ENCODE measurements at regions not wholly inside any gene's neighbourhood (a gene's known extent, or its start where the extent isn't known, plus 50 kb on each side); places are given as distances from the start of the nearest gene placed in this dataset.
"Not testable (repeated sequence)": the region's sequence is repeated elsewhere in the genome, so short reads cannot be mapped to it uniquely, and the experiment has no call there.

DNA sequence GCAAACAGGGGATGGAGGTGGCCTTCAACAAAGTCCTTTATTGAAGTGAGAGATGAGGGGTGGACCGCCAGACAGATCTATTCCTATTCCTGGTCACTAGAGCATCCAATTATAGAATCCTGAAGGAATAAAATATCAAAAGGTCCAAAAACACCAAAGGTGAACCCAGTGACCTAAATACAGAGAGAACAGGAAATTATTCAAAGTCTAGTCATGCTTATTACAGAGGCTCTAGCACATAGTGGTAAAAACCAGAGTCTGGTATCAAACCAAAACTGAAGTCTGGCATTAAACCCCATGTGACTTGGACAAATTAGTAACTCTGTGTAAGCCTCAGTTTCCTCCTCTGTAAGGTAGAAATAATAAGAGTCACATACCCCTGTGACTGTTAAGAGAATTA lies 100.5 kb upstream of the SNX2 start:
- no peak for DNase-seq

DNA sequence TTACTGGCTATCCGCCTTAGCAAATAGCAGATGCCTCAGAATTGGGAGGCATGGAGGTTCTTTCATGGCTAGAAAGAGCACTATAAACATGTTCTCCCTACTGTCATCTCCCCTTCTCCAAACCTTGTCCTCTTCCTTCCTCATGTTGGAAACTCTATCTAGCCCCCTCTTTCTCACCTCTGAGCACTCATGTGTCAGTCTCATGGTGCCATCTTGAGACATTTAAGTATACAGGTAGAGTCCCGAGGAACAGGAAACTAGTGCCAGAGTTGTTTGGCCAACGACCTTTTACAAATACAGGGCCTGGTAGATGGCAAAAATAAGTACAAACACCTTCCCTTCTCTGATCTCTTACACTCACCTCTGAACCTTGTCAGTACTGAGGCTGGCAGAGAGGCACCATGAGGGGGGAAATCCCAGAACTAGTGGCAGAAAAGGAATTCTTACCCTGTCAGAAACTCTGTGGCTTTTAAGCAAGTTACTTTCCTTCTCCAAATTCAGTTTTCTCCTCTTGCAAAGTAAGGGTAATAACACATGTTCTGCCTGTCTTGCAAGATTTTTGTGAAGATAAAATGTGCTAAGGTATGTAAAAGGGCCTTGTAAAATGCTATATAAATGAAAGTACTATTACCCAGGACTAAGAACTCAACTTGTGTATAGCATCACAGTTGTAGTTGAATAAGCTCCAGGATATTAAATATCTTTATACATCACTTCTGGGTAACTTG lies 94.1 kb upstream of the SNX2 start:
- DNase-seq, result no peak

DNA sequence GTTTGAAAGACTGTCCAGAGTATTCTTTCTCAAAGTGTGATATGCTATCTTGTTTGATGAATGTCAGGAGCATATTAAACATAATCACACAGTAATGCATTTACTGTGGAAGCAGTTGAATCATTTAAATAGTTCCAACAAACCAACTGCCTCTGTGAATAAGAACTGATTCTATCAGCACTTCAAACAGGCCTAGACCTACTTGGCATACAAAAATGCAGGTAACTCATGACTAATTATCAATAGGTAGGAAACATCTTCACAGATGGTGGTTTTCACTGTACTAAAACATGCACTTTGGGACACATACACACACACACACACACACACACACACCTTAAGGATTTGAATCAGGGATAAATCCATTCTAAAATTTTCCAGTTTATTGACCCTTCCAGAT lies 91.2 kb upstream of the SNX2 start:
- DNase-seq, result no peak

DNA sequence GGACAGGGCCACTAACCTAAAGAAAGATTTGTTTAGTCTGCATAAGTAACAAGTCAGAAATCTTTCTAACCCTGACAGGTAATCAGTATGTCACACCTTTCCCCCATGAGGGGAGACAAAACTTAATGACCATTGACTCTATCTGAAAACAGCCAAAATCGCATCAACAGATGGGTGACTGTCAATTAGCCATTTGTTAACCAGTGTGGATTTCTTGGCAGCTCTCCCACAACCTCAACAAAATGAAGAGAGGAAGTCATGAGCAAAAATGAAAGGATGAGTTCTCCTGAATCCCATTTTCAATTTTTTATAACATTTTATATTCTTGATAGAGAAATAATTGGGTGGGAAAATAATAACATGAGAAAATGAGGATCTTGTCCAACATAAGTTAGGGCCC lies 84.6 kb upstream of the SNX2 start:
- no peak for DNase-seq

DNA sequence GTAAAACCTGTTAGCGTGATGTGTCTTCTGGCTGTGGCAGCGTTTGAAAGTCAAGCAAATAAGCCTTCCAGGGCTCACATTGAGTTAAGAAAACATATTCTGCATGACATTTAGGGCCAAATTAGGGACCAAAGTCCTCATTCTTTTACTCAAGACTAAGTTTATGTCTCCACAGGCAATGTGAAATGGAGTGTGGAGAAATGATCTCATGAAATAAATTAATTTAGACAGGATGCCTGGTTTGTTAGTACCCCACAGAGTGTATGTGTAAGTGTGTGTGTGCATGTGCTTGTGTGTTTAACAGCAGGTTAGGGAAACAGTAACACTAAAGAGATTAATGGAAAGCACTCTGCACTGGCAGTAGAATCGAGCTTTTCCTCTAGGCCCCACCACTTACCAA lies 82.9 kb upstream of the SNX2 start:
- DNase-seq, result no peak

DNA sequence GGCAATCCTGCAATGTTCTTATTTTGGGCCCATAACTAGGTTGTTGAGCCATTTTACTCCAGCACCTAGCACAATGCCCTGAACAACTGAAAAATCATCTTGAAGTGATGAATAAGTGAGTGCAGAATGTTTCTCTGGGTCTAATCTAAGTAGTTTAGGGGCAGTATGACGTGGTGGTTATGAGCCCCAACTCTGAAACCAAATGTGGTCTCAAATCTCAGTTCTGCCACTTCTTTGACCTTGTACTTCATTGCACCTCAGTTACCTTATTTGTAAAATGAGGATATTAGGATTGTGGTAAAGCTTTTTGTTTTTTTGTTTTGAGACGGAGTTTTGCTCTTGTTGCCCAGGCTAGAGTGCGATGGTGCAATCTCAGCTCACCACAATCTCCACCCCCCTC lies 80.9 kb upstream of the SNX2 start:
- DNase-seq, result no peak

DNA sequence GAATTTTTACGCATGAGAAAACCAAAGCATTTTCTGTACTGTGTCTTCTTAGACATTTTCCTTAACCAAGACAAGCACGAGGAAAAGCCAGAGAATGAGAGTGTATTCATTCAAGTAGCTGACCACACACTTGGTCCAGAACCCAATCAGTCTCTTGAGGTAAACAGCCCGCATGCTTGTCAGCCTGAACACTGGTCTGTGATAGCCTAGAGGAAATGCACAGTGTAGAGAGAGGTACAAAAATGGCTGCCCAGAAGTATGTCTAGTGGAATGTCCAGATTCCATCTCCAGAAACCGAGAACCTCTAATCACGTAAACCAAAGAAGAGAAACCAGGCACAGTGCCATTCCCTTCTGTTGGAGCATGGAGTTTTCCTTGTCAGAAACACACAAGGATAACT lies 80.0 kb upstream of the SNX2 start:
- no peak for DNase-seq

DNA sequence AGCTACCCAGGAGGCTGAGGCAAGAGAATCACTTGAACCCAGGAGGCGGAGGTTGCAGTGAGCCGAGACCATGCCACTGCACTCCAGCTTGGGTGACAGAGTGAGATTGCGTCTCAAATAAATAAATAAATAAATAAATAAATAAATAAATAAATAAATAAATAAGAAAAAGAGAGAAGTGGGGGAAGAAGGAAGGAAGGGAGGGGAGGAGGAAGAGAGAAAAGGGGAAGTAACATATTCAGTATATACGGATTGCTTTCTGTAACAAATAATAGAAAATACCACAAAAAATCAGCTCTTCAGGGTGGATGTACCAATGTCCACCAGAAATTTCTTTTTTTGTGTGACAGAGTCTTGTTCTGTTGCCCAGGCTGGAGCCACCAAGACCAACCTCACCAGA lies 78.1 kb upstream of the SNX2 start:
- DNase-seq, result not testable (repeated sequence)

DNA sequence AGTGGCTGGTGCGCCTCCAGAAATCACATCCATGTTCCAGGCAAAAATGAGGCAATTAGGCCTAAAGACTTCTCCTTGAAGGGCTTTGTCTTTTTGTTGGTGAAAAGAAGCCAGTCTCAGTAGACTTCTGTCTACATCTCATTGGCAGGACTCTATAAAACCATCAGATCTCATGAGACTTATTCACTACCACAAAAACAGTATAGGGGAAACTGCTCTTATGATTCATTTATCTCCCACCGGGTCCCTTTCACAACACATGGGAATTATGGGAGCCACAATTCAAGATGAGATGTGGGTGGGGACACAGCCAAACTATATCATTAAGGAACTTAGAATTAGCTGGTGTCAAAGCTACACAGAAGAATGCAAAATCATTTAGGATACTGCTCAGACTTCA lies 77.7 kb upstream of the SNX2 start:
- DNase-seq, result no peak

DNA sequence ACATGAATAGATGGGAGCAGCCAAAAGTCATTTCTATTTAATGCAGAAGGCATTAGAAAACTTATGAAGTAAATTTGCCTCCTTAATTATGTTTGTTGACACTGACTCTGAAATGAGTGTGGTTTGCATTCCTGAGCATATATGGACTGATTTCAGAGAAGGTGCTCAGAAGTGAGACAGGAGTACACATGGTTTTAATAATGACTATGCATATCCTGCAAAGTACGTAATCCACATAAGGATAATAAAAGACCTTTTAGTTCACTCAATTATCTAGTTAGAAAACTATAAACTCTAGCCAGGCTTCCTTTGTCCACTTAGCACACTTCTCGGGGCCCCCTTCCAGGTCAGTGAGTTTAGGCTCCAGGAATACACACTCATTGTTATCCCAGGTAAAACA lies 75.7 kb upstream of the SNX2 start:
- no peak for DNase-seq

DNA sequence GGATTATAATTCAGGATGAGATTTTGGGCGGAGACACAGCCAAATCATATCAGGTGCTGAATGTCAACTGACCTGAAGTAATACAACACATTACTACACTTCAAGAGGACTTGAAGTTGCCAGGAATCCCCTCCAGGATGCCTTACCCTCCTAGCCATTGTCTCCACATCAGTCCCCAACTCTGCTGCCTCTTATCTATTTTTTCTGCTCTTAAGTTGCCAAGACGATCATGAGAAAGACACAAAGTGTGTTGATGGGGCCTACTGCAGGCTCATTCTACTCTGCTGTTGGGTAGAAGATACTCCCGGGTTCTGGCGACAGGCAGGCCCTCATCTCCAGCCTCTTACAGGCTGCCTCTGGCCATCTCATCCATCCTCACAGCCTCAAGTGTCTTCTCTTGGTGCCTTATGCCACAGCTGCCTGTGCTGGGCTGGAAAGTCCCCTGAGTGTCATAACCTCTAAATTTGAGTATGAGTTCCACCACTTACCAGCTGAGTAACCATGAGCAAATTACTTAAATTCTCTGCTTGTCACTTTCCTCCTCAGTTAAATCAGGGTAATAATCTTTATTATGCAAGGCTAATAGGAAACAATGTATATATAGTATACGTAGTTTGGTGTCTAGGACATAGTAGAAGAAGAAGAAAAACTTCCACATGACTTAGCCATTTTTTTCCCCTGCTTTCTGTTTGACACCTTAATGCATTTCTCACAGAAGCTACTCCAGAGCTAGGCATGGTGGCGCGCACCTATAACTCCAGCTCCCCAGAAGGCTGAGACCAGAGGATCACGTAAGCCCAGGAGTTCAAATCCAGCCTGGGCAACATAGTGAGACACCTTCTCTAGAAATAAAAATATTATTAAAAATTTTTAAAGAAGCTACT lies 73.0 kb upstream of the SNX2 start:
- DNase-seq, result no peak

DNA sequence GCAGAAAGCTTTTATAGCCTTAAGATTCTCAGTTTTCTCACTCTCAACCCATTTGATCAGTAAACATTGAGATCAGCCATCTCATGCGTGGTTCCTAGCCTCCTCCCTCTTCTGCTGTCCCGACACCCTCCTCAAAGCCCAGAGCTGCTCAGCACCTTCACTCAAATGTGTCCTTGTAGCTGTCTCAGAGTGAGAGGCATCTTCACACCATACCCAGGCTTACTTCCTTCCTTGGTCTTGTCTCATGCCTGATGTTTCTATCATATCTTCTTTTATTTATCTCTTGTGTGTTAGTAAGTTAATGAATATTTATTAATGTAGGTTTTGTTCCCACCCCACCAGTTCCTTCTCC lies 72.4 kb upstream of the SNX2 start:
- DNase-seq, result no peak

DNA sequence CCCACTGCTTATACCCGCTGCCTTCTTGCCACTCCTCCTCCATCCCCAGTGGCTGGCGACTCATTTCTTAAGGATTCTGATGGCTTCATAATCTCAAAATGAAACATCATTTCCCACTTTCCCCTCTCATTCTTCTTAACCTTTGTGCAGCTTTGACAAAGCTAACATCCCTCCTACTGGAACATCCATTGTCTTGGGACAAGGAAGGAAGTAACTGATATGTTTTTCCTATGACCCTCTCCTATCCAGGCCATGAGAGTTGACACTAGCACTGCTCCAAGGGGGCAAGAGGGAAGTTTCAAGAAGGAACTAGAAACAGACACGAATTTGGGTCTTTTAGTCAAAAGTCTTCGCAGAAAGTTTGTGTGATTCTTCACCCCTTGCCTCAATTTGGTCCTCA lies 71.7 kb upstream of the SNX2 start:
- DNase-seq, result no peak

DNA sequence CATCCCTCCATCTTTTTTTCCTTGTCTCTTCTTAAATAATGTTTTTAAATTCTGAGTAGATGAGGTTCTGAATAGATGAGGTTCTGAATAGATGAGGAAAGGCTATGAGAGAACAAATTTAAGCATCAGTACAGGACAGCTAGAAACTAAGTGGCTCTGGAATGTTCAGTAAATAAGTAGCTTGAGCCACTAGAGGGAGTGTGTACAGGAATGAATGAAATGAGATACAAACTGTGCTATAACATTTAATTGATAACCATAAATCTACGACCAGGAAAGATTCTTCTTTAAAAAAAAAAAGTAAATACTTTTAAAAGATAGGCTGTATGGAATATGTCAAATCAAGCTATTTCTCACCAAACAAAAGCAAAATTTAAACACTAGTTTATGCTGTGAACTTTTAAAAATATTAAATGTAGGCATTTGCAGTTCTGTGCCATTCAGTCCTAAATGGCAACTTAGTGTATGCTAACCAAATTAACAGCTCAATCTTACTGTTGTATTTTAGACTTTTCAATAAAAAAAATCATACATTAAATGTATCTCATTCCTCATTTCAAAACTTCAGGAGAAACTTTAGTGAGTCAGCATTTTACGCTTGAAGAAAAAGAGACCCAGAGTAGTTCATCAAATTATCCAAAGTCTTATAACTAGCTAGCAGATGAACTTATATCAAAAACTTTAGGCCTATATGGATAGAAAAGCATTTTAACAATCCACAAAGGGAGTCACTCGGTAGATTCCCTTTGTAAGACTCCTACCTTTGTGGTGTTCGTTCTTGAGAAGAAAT lies 70.4 kb upstream of the SNX2 start:
- no peak for DNase-seq

DNA sequence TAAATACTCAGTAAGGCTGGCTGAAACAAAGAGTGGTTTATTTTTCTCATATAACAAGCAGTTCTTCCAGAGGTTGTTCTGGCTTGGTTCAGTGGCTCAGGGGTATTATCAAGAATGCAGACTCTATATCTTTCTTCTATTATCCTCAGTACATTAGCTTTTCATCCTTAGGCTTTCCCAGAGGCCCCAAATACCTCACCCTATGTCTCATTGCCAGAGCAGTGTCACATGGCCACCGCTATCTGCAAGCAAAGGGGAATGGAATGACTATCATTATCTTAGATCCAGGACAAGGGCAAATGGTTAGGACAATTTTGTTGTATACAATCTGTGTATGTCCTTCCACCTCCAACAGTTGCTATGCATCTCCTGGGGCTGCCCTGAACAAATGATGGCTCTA lies 69.0 kb upstream of the SNX2 start:
- no peak for DNase-seq

DNA sequence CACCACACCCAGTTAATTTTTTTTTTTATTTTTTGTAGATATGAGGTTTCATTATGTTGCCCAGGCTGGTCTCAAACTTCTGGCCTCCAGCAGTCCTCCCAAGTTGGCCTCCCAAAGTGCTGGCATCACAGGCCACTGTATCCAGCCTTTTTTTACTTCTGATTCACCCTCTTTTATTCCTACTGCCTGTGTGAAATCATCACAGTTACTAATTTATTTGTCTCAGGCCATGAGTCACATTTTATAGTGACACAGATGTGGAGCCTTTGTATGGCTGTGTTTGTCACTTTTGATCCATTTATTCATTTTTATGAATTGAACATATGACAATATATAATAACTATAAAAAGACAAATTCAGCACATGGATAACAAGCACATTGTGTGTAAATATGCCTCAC lies 67.1 kb upstream of the SNX2 start:
- no peak for DNase-seq

DNA sequence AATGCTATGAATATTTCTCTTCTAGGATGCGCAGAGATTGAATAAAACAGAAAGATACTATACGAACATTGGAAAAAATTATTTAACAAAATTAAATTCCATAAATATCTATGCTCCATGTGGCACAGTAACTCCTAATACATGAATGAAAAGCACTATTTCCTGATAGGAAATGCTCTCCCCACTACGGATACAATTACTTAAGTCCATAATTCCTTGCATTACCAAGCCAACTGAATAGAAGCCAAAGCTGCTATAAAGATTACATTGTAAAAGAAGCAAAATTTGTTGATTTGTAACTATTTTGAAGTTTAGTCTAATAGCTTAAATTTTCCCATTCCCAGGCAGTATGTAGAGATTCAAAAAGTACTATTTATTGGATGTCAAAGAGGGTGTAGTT lies 61.8 kb upstream of the SNX2 start:
- no peak for DNase-seq

DNA sequence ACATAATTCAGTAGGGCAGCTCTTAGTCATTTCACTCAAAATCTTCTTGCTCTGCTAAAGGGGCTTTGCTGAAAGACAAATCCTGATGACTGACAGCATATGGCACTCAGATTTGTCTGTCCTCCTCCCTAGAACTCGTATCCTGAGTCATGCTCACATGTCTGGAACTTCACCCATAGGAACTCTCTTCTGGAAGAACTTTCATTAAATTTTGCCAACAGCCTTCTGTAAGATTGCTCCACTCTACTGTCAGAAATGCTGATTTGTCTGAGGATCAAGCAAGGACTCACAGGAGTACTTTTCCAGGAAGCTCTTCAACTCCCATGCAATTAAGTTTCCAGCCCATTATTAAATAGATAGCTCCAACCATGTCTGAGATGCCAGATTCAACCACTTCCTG lies 59.8 kb upstream of the SNX2 start:
- DNase-seq, result no peak

DNA sequence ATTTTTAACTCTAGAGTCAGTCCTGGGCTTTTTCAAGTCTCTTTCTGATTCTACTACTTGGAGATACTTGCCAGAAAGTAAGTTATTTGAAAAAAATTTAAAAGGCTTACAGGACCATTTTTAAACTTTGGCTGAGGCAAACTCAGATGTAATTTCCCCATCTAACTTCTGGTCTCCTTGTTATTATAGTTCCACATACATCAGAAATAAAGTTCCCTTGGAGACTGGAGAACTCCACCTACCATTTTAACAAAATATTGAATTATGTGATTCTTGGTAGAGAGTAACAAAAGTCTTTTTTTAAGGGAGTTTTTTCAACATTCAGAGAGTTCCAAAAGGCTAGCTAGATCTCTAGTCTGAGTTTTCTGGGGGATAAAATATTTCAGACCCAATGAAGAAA lies 56.3 kb upstream of the SNX2 start:
- DNase-seq, result no peak

DNA sequence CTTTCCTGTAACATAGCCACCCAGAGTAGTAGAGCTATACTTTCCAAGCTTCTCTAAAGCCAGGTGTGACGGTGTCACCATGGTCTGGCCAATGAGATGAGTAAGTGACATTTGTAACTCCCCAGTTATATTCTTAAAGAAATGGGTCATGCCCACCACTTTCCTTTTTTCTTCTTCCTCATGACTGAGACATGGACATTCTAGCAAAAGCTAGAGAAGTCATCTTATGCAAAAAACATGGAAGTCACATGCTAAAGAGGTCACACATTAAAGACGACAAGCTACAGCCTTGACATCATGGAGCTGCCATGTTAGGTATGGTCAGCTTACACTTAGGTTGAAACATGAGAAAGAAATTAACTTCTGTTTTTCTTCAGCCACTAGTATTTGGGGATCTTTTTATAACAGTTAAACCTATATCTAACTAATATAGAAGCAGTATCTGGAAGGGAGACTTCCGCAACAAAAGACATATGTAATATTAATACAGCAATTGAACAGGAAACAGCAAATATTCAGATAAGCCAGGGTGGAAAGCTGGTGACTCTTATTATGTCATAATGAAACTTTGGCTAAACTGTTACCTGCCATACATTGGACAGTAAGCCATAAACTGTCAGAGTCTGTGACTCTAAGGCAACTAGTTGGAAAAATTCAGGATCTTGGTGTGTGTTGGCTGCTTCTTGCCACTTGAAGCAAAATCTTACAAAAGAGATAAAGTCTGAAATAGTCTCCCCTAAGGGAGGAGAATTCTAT lies 54.7 kb upstream of the SNX2 start:
- no peak for DNase-seq

DNA sequence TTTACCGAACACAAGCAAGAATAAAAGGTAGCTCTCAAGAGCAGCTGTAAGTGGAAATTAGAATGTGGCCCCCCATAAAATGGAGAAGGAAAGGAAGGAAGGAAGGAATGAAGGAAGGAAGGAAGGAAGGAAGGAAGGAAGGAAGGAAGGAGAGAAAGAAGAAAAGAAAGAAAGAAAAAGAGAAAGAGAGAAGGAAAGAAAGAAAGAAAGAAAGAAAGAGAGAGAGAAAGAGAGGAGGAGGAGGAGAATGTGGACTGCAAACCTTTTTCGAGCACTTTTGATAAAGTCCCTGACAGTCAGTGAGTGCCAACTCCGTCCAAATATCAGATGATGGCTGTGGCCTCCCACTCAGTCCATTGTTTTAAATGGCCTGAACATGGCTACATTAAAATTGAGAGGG lies 53.8 kb upstream of the SNX2 start:
- no peak for DNase-seq

DNA sequence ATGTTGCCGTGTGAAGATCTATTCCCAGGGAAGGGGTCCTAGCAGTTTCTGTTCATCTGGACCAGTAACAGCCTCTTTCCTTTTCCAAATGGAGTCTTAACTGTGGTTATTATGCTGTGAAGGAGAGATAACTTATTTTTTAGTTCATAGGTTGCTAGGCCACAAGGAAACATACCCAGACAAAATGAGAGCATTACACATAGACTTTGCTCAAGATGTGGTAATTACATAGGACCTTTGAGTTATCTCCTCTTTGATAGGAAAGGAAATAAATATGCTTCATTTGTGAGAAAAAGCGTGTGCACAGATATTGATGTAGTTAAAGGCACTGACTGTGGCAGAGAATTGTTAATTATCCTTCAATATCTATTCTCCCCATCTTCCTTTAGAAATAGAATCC lies 52.5 kb upstream of the SNX2 start:
- DNase-seq, result no peak
